Choroid plexus epithelial cell (primary cell): ENCODE measurements at regions not wholly inside any gene's neighbourhood (a gene's known extent, or its start where the extent isn't known, plus 50 kb on each side); places are given as distances from the start of the nearest gene placed in this dataset.
"Not testable (repeated sequence)": the region's sequence is repeated elsewhere in the genome, so short reads cannot be mapped to it uniquely, and the experiment has no call there.

Experiments
- DNase-seq: peaks from one replicate; pipeline ENCODE4 v3.0.0-alpha.2; 2010; ENCODE audit warnings: low read depth
- H3K4me3 ChIP-seq: 2 replicates; pipeline ENCODE4 v1.5.1; 2011; ENCODE audit warnings: low read depth, mild to moderate bottlenecking, control low read depth, low read length, moderate library complexity
- CTCF ChIP-seq: conservative IDR thresholded peaks from 2 replicates; pipeline ENCODE4 v1.5.1; 2011; ENCODE audit warnings: low read depth, mild to moderate bottlenecking, control low read depth, inconsistent platforms, low read length, moderate library complexity

- DNase-seq, result no peak
- no peak overlapping the region for H3K4me3 ChIP-seq
- TF ChIP-seq CTCF, result no peak
Measured at GRCh38 chr3:73828348-73828747, 203.6 kb upstream of the PDZRN3 start.

GRCh38 chr3:73827725-73828211, 203.0 kb upstream of the PDZRN3 start:
- DNase-seq, result peak; percentile 68
- no peak overlapping the region for H3K4me3 ChIP-seq
- no peak for TF ChIP-seq CTCF

GRCh38 chr3:73827204-73827603, 202.5 kb upstream of the PDZRN3 start:
- no peak for TF ChIP-seq CTCF

GRCh38 chr3:73820896-73821295, 196.2 kb upstream of the PDZRN3 start:
- not testable (repeated sequence) for H3K4me3 ChIP-seq
- peak; percentile 65 for DNase-seq

More at GRCh38 chr3:73827204-73827603, 202.5 kb upstream of the PDZRN3 start:
- no peak overlapping the region for H3K4me3 ChIP-seq
- DNase-seq, result no peak

- no peak for TF ChIP-seq CTCF
- no peak overlapping the region for H3K4me3 ChIP-seq
Measured at GRCh38 chr3:73820431-73820830, 195.7 kb upstream of the PDZRN3 start.

GRCh38 chr3:73815966-73816365, 191.2 kb upstream of the PDZRN3 start:
- TF ChIP-seq CTCF, result no peak
- no peak overlapping the region for H3K4me3 ChIP-seq
- no peak for DNase-seq

More at GRCh38 chr3:73820431-73820830, 195.7 kb upstream of the PDZRN3 start:
- peak; percentile 9 for DNase-seq

DNA sequence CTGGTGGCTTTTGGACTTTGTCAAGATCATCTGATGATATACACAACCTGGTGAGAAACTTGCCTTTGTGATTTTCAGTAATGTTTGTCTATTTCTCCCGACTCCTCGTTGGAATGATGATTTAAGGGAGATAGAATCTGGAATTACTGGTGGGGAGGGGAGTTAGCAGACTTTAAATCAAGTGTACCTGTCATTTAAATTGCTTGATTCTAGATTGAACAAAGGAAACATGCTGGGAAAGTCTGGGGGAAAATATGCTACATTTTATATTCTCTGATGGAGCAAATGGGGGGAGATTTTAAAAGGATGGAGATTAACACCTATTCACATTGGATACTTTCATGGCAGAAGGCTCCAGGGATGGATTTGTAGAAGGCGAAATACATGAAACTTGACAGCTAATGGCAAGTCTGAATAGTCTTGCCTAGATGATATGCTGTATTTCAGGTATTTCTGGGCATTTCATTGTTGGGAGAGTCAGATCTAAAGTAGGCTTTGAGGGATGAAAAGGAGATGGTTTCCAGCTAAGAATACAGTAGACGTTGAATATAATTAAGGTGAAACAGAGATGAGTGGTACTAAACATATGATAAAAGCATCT, 189.1 kb upstream of the PDZRN3 start:
- TF ChIP-seq CTCF, result no peak
- DNase-seq, result no peak
- no peak overlapping the region for H3K4me3 ChIP-seq
